NCI-H146 treated with DMSO at 0.1 percent for 48 hours (cell line): ENCODE measurements at regions not wholly inside any gene's neighbourhood (a gene's known extent, or its start where the extent isn't known, plus 50 kb on each side); places are given as distances from the start of the nearest gene placed in this dataset.

Experiments
- DNase-seq: peaks from one replicate; lab custom pipeline; 2025; ENCODE audit not compliant: unreplicated experiment; lab: John Stamatoyannopoulos, UW

DNA sequence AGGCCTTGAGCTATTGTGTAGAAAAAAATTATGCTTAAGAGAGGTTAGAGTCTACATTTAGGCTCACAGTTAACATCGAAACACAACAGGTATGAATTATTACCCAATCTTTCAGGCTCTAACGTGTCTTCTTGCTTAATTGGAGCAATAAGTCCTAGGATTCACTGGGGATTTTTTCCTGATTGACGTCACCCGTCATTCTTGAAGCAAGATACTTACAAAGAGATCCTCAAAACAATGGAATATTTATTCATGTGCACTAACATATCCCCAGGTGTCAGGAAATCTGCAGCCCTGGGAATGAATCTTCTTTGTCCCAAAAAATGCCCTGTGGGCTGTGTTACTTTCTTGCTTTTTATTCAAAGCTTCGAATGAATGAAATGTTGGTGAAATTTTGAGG, 413.5 kb downstream of the NFIB start:
- DNase-seq: no peak

GRCh38 chr9:13899924-13900323, 414.0 kb downstream of the NFIB start:
- no peak for DNase-seq

GRCh38 chr9:13898957-13899356, 415.0 kb downstream of the NFIB start:
- no peak for DNase-seq

GRCh38 chr9:13896922-13897835, 416.8 kb downstream of the NFIB start:
- no peak for DNase-seq

DNA sequence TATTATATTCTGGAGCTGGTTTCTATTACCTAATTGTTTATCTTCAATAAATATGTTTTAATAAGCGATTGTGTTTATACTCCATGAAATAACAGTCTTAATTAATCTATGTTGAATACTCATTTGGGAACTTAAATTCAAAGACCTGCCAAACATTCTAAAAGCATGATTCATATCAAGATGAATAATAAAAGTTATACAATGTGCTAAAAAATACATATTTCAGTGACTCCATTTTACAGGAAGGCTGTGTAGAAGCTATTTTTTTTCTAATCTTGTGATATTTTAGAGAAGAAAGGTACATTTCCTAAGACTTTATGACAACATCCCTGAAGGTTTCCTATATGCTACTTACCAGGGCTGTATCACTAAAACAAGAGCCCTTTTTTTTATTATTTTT, 417.9 kb downstream of the NFIB start:
- DNase-seq: no peak

- no peak for DNase-seq
These were observed 428.7 kb downstream of the NFIB start for GRCh38 chr9:13885258-13885657.

- no peak for DNase-seq
These were observed 434.0 kb downstream of the NFIB start for GRCh38 chr9:13879981-13880380.

- DNase-seq: no peak
These were observed 434.9 kb downstream of the NFIB start for GRCh38 chr9:13879011-13879410.

DNA sequence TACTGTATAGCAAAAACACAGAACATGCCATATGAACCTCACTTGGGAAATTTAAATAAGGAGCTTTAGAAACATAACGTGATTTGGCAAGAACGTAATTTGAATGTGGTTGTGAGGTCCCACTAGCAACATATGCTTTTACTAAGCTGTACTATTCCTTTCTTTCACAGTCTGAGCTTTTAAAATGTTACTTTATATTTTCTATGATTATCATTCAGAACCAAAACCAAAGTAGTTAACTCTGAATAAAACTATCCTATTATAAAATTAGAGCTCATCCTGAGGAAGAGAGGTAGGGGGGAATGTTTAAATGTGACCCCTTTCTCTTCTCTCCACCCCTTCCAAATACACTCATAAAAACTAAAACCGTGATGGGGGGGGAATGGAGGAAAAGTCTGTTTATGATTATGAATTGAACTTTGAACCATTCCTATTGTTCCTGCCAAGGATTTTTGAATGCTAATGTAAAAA, 435.7 kb downstream of the NFIB start:
- no peak for DNase-seq

- DNase-seq: no peak
These were observed 437.2 kb downstream of the NFIB start for GRCh38 chr9:13876741-13877140.

- DNase-seq: no peak
These were observed 440.7 kb downstream of the NFIB start for GRCh38 chr9:13873203-13873602.

GRCh38 chr9:13868336-13868735, 445.6 kb downstream of the NFIB start:
- DNase-seq: no peak

- no peak for DNase-seq
These were observed 448.1 kb downstream of the NFIB start for GRCh38 chr9:13865869-13866268.

DNA sequence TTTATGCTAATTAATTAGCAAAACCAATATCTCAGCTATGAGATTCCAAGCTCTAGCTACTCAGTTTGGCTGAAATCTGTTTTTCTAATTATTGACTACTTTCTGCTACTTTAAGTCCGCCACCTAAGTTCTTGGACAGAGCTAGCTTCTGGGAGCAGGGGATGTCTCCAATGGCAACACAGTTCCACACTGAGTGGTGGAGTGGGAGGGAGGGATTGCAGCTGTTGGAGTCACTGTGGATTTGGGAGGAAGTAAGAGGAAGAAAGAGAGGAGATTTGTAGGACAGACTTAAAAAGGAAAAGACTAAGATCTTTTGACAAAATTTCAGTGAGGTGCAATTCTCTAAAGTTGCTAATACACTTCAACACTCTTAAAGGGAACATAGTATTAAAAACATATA, 450.8 kb downstream of the NFIB start:
- DNase-seq: no peak

DNA sequence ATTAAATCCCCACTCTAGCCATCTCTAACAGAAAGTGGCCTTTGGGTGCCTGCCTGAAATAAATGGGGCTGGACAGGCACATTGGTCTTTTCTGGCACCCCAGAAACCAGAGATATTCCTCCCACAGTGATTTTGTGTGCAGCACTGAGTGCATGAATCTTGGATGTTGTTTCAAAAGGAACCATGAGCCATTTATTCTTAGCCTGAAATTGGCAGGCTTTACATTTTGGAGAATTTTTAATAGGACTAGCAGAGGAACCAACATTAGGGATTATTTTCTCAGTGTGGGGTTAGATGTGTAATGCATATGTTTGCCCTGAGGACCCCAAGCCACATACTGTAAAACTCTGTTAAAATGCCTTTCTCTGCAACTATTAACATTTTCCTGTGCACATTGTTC, 451.3 kb downstream of the NFIB start:
- no peak for DNase-seq

DNA sequence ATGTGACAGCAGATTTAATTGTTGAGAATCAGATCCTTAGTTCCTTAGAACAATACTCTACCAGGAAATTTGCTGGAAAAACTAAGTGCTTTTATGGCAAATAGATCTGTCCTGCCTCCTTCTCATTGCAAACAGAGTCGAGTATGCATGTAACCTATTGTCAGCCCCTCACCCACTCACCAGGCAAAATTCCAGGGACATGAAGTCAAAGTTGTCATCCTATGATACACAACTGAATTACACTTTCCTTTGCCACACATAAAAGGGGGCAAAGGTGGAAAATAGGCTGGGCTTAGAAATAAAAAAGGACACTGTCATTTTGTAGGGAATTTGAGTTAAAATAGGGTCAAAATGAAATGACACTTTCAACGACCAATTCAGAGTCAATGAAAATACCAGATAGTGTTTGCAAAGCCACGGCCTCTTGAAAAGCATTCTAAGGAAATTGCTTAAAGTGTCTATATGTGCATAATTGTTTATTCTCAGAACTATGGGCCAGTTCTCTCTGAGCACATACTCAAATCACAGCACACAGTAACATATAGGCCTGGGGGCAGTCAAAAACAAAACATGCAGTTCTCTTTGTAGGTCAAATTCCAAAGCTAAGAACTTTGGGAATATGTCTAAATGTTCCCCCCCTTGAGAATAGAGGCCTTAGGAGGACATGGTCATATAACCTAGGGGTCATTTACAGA, 452.8 kb downstream of the NFIB start:
- no peak for DNase-seq

GRCh38 chr9:13860019-13860418, 453.9 kb downstream of the NFIB start:
- no peak for DNase-seq

GRCh38 chr9:13857521-13857920, 456.4 kb downstream of the NFIB start:
- DNase-seq: no peak

DNA sequence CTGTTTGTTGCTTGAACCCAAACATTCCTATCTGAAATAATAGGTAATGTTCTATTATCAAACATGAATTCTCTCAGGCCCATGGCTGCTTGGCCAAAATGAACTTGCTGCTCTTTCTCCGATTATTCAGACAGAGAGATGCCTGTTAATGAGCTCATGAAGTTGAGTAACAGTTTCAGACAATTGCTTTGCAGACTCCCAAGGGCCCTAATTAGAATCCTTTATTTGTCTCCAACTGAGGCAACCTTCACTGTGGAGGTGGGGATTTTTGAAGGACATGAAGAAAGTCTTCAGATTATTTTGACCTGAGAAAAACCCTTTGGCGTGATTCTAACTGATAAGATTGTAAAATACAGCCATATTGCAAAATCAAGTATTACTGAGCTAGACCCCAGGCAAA, 466.7 kb downstream of the NFIB start:
- DNase-seq: no peak

GRCh38 chr9:13845460-13845859, 468.5 kb downstream of the NFIB start:
- no peak for DNase-seq

- DNase-seq: peak; percentile 40
These were observed 472.0 kb downstream of the NFIB start for GRCh38 chr9:13841746-13842462.

- DNase-seq: no peak
These were observed 481.5 kb downstream of the NFIB start for GRCh38 chr9:13832446-13832845.
